GM18867 (cell line): ENCODE measurements at regions not wholly inside any gene's neighbourhood (a gene's known extent, or its start where the extent isn't known, plus 50 kb on each side); places are given as distances from the start of the nearest gene placed in this dataset.
"Not testable (repeated sequence)": the region's sequence is repeated elsewhere in the genome, so short reads cannot be mapped to it uniquely, and the experiment has no call there.

Experiments used
- ATAC-seq: cut with Tn5 transposase; IDR thresholded peaks from one replicate; pipeline ENCODE4 v1.9.1; 2021; ENCODE audit warnings: mild to moderate bottlenecking, moderate library complexity; ENCODE audit not compliant: unreplicated experiment

- ATAC-seq, result no peak
Measured at GRCh38 chr13:109333893-109334651, 452.3 kb downstream of the IRS2 start.

- ATAC-seq, result no peak
Measured at GRCh38 chr13:109332506-109333499, 453.6 kb downstream of the IRS2 start.

- no peak for ATAC-seq
Measured at GRCh38 chr13:109331898-109332297, 454.5 kb downstream of the IRS2 start.

- no peak for ATAC-seq
Measured at GRCh38 chr13:109331011-109331433, 455.4 kb downstream of the IRS2 start.

GRCh38 chr13:109330123-109330522 is 456.3 kb downstream of the IRS2 start:
- no peak for ATAC-seq

GRCh38 chr13:109329175-109329574 is 457.2 kb downstream of the IRS2 start:
- ATAC-seq, result no peak

- no peak for ATAC-seq
Measured at GRCh38 chr13:109326601-109327000, 459.8 kb downstream of the IRS2 start.

- ATAC-seq, result no peak
Measured at GRCh38 chr13:109323338-109323737, 463.0 kb downstream of the IRS2 start.

GRCh38 chr13:109318945-109319590 is 467.3 kb downstream of the IRS2 start:
- ATAC-seq, result no peak

- no peak for ATAC-seq
Measured at GRCh38 chr13:109315481-109315880, 470.9 kb downstream of the IRS2 start.

GRCh38 chr13:109314101-109314500 is 472.3 kb downstream of the IRS2 start:
- no peak for ATAC-seq

GRCh38 chr13:109312399-109312798 is 474.0 kb downstream of the IRS2 start:
- no peak for ATAC-seq

GRCh38 chr13:109311431-109311976 is 474.9 kb downstream of the IRS2 start:
- ATAC-seq, result not testable (repeated sequence)

- no peak for ATAC-seq
Measured at GRCh38 chr13:109309625-109310363, 476.6 kb downstream of the IRS2 start.

- ATAC-seq, result no peak
Measured at GRCh38 chr13:109307027-109307426, 479.4 kb downstream of the IRS2 start.

- no peak for ATAC-seq
Measured at GRCh38 chr13:109301726-109302125, 484.7 kb downstream of the IRS2 start.

GRCh38 chr13:109301276-109301675 is 485.1 kb downstream of the IRS2 start:
- no peak for ATAC-seq

GRCh38 chr13:109297628-109298027 is 488.8 kb downstream of the IRS2 start:
- no peak for ATAC-seq

- ATAC-seq, result no peak
Measured at GRCh38 chr13:109293166-109293565, 493.2 kb downstream of the IRS2 start.

GRCh38 chr13:109288151-109288709 is 498.2 kb downstream of the IRS2 start:
- no peak for ATAC-seq
